Activated T-cell treated with anti-CD3 and anti-CD28 coated beads, Interleukin-2, amount 50 U/mL, for 24 hours (primary cell): ENCODE measurements at regions not wholly inside any gene's neighbourhood (a gene's known extent, or its start where the extent isn't known, plus 50 kb on each side); places are given as distances from the start of the nearest gene placed in this dataset.
A peak's percentile ranks its signal among the peaks of the same experiment; 100 is the strongest.

ENCODE experiments used
- DNase-seq: peaks from one replicate; pipeline ENCODE4 v3.0.0-alpha.2; 2020
- H3K27ac Mint-ChIP-seq: 2 replicates; pipeline ENCODE4 v1.8.0; 2020; ENCODE audit warnings: mild to moderate bottlenecking, mixed read lengths
- H3K27me3 Mint-ChIP-seq: 2 replicates; pipeline ENCODE4 v1.8.0; 2020; ENCODE audit warnings: mixed read lengths
- H3K36me3 Mint-ChIP-seq: 2 replicates; pipeline ENCODE4 v1.8.0; 2020; ENCODE audit warnings: low read depth, mixed read lengths
- H3K4me1 Mint-ChIP-seq: 2 replicates; pipeline ENCODE4 v1.8.0; 2020; ENCODE audit warnings: low read depth, mixed read lengths
- H3K4me3 Mint-ChIP-seq: 2 replicates; pipeline ENCODE4 v1.8.0; 2020; ENCODE audit warnings: mild to moderate bottlenecking, moderate library complexity, mixed read lengths
- H3K9me3 Mint-ChIP-seq: 2 replicates; pipeline ENCODE4 v1.8.0; 2020; ENCODE audit warnings: mixed read lengths

DNA sequence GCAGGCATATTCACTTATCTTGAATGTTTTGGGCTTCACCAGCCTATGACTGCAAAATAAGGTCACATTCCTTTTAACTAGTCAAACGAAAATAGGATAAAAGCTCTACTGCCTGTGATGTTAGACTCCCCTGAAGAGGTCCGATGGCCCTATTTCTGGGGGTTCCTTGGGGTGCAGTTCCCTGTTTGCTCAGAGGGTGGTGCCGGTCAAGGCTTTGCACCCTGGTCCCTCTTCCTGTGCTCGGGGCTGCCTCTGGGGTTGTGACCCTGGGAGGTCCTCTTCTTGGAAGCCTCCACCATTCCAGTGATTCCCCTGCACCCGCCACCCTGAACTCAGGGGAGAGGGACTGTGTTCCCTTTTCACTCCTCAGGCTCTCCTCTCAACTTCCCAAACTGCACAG is 86.7 kb upstream of the ANKRD34C start:
- Mint-ChIP-seq H3K4me1 (no peaks in the 10 kb centered on the region), H3K4me3 (no peak overlapping the region), H3K9me3 (no peaks in the 10 kb centered on the region), H3K36me3 (no peaks in the 10 kb centered on the region), H3K27me3 (peaks cover 42% of the 10 kb centered on the region), H3K27ac (no peak overlapping the region)
- DNase-seq, result no peak

DNA sequence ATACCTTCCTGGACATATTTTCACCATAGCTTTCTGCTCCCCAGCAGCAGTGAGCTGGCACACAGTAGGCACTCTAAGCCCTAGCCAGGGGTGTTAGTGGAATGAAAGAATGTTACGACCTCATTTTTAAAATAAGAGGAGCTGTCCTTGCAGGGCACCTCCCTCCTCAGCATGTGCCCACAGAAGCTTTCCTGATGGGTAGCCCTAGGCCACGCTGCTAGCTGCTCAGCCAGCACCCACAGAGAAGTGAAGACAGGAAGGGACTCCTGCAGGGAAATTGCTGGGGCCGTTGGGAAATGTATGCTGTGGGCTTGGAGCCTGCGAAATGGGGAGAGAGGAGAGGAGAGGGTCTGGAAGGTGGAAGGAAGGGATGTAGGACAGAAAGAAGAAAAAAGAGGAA is 87.3 kb upstream of the ANKRD34C start:
- no peak overlapping the region for H3K4me3 Mint-ChIP-seq
- H3K27ac Mint-ChIP-seq, result no peak overlapping the region
- H3K27me3 Mint-ChIP-seq, result peaks cover 40% of the 10 kb centered on the region

DNA sequence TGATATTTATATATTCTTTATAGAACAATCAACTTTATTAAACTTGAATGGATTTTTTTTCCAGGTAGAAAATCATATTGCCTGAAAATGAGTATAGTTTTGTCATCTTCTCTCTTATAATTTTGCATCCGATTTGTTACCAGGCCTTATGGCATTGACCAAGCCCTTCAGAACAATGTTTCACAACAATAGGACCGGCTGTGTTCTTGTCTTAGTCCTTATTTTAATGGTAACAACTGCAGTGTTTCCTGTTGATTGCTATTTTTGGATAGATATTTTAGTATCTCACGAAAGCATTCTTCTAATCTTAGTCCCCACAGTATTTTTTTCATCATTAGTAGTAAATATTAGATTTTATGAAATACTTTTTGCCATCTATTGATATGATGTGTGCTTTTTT is 88.1 kb upstream of the ANKRD34C start:
- H3K4me1 Mint-ChIP-seq, result no peaks in the 10 kb centered on the region
- no peaks in the 10 kb centered on the region for H3K9me3 Mint-ChIP-seq
- DNase-seq, result no peak
- no peaks in the 10 kb centered on the region for H3K36me3 Mint-ChIP-seq
- H3K4me3 Mint-ChIP-seq, result no peak overlapping the region
- no peak overlapping the region for H3K27ac Mint-ChIP-seq
- H3K27me3 Mint-ChIP-seq, result peaks cover 40% of the 10 kb centered on the region

More for the DNA sequence above, 87.3 kb upstream of the ANKRD34C start:
- no peaks in the 10 kb centered on the region for H3K9me3 Mint-ChIP-seq
- no peak for DNase-seq
- no peaks in the 10 kb centered on the region for H3K36me3 Mint-ChIP-seq
- H3K4me1 Mint-ChIP-seq, result no peaks in the 10 kb centered on the region

DNA sequence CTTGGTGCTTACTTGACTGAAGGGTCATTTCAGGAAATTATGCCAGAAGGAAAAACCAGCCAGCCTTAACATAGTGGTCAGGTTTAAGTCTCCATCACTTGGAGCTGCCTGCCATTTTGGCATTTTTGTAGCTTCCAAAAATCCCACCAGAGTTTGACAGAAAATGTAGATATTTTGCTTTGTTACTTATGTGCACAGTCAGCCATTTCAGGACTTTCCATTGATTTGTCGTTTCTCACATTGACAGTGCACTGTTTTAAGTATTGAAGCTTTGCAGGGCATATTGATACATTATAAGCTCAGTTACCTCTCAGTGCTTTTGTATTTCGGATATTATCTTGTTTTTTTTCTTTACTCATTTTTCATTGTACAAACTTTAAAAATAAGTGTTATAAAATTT is 89.0 kb upstream of the ANKRD34C start:
- no peaks in the 10 kb centered on the region for H3K36me3 Mint-ChIP-seq
- H3K4me3 Mint-ChIP-seq, result no peak overlapping the region
- no peaks in the 10 kb centered on the region for H3K9me3 Mint-ChIP-seq
- H3K4me1 Mint-ChIP-seq, result no peaks in the 10 kb centered on the region
- no peak for DNase-seq
- no peak overlapping the region for H3K27ac Mint-ChIP-seq
- peaks cover 36% of the 10 kb centered on the region for H3K27me3 Mint-ChIP-seq

DNA sequence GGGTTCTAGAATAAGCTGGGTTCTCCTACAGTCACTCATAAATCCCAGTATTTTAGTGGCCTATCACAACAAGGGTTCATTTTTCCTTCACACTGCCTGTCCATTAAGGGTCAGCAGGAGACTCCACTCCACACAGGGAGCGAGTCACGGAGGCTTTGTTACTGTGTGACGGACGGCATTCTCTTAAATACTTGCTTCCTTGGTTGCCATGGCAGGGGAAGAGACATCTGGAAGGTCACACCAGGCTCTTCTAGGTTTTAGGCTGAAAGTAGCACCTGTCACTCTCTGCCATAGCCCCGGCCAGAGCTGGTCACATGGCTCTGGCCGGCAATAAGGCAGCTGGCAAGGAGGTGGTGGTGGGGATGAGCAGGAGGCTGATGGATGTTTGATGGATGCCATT is 89.4 kb upstream of the ANKRD34C start:
- peaks cover 36% of the 10 kb centered on the region for H3K27me3 Mint-ChIP-seq
- no peaks in the 10 kb centered on the region for H3K36me3 Mint-ChIP-seq
- H3K4me3 Mint-ChIP-seq, result no peak overlapping the region
- H3K9me3 Mint-ChIP-seq, result no peaks in the 10 kb centered on the region
- no peak overlapping the region for H3K27ac Mint-ChIP-seq
- DNase-seq, result no peak
- H3K4me1 Mint-ChIP-seq, result no peaks in the 10 kb centered on the region

DNA sequence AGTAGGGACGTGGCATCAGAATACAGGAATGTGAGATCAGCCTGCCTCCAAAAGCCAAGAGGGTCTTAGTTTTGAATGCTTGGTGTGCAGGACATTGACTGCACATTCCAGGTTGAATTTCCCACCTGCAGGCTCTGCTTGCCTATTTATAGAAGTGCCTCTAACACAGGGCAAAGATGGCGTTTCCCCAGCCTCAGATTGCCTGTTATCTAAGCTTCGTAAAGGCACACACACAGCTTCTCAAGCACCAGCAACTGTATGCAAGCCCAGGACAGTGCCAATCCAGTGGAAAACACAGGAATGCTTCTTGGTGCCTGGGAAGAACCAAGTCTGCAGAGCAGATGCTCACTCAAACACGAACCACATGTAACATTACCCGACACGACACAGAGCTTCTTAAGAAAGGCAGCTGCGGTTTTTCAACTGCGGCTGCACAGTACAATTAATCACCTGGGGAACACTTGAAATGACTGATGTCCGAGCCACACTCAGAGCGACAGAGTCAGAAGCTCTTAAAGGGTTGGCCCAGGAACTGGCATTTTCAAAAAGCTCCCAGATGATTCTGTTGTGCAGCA is 90.0 kb upstream of the ANKRD34C start:
- H3K9me3 Mint-ChIP-seq, result no peaks in the 10 kb centered on the region
- H3K4me1 Mint-ChIP-seq, result no peaks in the 10 kb centered on the region
- H3K27ac Mint-ChIP-seq, result no peak overlapping the region
- H3K27me3 Mint-ChIP-seq, result peaks cover 36% of the 10 kb centered on the region
- no peak for DNase-seq
- no peak overlapping the region for H3K4me3 Mint-ChIP-seq
- no peaks in the 10 kb centered on the region for H3K36me3 Mint-ChIP-seq

DNA sequence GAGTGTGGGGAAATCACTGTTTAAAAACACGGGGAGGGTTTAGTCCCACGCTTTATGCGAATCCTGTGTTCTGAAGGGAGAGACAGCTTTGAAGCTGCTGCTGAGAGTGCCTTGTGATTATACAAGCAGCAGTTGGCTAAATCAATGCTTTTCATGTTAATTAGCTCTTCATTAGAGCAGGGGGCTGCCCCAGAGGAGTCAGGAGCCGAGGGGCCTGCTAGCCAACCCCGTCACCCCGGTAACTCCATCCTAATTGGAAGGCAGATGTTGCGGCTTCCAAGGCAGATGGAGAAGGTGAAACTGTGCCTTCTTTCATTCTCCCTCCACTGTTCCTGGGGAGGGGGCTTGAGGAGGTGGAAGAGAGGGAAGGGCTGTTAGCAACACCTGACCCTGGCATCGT is 92.4 kb upstream of the ANKRD34C start:
- Mint-ChIP-seq H3K4me1 (no peaks in the 10 kb centered on the region), H3K36me3 (no peaks in the 10 kb centered on the region), H3K27me3 (peaks cover 18% of the 10 kb centered on the region), H3K4me3 (no peak overlapping the region), H3K27ac (no peak overlapping the region), H3K9me3 (no peaks in the 10 kb centered on the region)
- DNase-seq, result no peak

DNA sequence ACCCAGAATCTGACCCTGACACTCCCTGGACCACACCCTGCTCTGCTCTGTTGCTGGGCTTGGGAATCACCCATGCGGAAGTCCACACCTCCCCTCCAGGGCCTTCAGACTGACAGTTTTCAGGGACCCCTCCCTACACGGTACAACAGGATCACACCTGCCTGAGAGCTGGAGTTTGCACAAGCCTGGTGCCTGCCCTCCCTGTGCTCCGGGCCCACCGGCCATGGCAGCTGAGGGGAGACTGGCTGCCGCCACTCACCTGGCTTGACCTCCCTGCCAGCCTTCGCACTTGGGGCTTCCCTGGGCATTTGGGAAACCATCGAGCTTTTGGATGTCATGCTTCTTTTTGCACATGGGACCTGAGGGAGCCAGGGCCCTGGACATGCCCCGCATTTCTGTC is 95.9 kb upstream of the ANKRD34C start:
- H3K4me1 Mint-ChIP-seq, result no peaks in the 10 kb centered on the region
- no peak overlapping the region for H3K27ac Mint-ChIP-seq
- H3K4me3 Mint-ChIP-seq, result no peak overlapping the region
- DNase-seq, result no peak
- no peaks in the 10 kb centered on the region for H3K36me3 Mint-ChIP-seq
- no peaks in the 10 kb centered on the region for H3K9me3 Mint-ChIP-seq
- H3K27me3 Mint-ChIP-seq, result peaks cover 20% of the 10 kb centered on the region

DNA sequence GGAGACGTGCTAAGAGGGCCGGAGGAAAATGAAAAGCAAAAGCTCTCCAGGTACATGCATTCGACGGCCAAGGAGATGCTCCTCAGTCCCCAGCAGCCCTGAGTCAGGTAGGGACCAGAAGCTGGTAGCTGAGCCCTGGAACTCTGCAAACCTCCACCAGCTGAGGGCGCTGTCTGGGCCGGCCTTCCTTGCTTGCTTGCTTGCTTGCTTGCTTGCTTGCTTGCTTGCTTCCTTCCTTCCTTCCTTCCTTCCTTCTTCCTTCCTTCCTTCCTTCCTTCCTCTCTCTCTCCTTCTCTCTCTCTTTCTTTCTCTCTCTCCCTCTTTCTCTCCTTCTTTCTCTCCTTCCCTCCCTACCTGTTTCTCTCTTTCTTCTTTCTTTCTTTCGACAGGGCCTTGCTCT is 94.6 kb upstream of the RASGRF1 start:
- no peak overlapping the region for H3K27ac Mint-ChIP-seq
- H3K9me3 Mint-ChIP-seq, result no peaks in the 10 kb centered on the region
- H3K4me3 Mint-ChIP-seq, result no peak overlapping the region
- H3K27me3 Mint-ChIP-seq, result peaks cover 14% of the 10 kb centered on the region
- H3K36me3 Mint-ChIP-seq, result no peaks in the 10 kb centered on the region
- no peaks in the 10 kb centered on the region for H3K4me1 Mint-ChIP-seq
- peak; percentile 40 for DNase-seq

DNA sequence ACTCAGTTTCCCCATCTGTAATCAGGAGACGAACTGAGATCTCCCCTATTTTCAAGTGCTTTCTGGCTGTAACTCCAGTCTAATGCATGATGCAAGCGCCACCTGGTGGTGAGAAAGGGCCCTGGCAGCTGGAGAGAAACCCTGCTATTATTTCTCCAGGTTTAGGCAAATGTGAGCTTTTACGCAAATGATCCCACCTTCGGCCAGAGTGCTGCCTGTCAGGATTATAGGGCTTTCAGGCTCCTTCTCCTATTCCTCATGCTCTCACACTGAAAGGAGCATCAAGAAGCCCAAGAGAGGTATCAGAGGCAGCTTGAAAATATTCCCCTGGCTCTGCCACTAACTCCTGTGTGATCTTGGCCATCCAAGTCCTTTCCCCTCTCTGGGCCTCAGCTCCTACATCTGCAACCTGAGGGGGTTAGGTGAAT is 93.9 kb upstream of the RASGRF1 start:
- peak; percentile 75 for DNase-seq
- no peaks in the 10 kb centered on the region for H3K9me3 Mint-ChIP-seq

DNA sequence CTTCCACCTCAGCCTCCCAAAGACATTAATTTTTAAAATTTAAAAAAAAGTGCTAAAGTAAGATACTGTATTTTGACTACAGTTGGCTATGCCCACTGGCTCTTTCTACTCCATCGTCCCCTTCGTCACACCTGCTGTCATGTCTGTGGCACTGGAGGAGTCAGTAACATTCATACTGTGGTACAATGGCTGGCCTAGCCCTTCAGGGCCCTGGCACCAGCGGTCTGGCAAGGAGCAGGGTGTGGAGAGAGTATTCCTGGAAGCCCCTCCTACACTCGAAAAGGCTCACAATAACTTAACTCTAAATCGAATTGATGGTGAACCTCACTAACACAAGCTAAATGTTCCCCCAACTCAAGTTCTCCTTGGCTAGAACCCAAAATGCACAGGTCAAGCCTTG is 89.7 kb upstream of the RASGRF1 start:
- H3K27me3 Mint-ChIP-seq, result peaks cover 26% of the 10 kb centered on the region
- H3K36me3 Mint-ChIP-seq, result no peaks in the 10 kb centered on the region
- no peaks in the 10 kb centered on the region for H3K9me3 Mint-ChIP-seq
- no peaks in the 10 kb centered on the region for H3K4me1 Mint-ChIP-seq
- no peak overlapping the region for H3K4me3 Mint-ChIP-seq
- no peak overlapping the region for H3K27ac Mint-ChIP-seq
- no peak for DNase-seq

More for the DNA sequence above, 93.9 kb upstream of the RASGRF1 start:
- Mint-ChIP-seq H3K27me3 (peaks cover 14% of the 10 kb centered on the region), H3K27ac (no peak overlapping the region), H3K4me1 (no peaks in the 10 kb centered on the region), H3K4me3 (no peak overlapping the region), H3K36me3 (no peaks in the 10 kb centered on the region)

DNA sequence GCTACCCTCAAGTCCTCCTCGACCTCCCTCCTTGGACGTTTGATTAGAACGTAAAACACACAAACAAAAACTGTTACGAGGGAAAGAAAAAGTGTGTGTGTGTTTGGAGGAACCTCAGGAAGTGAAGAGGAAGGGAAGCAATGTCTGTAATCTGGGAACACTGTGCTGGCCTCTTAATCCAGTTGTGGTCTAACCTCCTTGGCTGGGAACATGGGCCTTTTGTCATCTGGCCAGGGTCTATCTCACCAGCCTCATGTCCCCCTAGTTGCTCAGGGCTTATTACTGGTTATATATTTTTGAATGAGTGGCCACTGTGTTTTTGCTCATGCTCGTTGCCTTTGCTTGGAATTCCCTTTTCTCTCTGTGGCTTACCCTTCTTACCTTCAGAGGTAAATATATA is 89.0 kb upstream of the RASGRF1 start:
- no peak overlapping the region for H3K4me3 Mint-ChIP-seq
- no peaks in the 10 kb centered on the region for H3K36me3 Mint-ChIP-seq
- no peak for DNase-seq
- H3K4me1 Mint-ChIP-seq, result no peaks in the 10 kb centered on the region
- H3K27ac Mint-ChIP-seq, result no peak overlapping the region
- no peaks in the 10 kb centered on the region for H3K9me3 Mint-ChIP-seq
- peaks cover 32% of the 10 kb centered on the region for H3K27me3 Mint-ChIP-seq

DNA sequence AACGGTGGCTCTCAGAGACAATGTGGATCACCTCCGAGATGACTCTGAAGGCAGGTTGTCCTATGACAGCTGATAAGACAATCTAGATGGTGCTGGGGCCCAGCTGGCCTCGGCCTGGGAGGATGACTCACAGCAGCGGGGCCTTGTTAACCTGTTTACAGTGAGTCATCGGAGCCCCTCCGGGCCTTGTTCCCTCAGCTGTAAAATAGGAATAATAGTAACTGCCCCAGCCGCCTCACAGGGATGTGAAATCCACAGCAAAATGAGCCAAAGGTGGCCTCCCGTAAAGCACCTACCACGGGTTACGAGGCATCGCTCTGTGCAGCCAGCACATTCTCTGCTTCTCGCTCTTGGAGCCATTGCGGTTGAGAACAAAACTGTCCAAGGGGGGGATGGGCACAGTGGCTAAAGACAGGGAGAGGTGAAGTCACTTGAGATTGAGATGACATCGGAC is 88.6 kb upstream of the RASGRF1 start:
- H3K9me3 Mint-ChIP-seq, result no peaks in the 10 kb centered on the region
- no peak for DNase-seq

DNA sequence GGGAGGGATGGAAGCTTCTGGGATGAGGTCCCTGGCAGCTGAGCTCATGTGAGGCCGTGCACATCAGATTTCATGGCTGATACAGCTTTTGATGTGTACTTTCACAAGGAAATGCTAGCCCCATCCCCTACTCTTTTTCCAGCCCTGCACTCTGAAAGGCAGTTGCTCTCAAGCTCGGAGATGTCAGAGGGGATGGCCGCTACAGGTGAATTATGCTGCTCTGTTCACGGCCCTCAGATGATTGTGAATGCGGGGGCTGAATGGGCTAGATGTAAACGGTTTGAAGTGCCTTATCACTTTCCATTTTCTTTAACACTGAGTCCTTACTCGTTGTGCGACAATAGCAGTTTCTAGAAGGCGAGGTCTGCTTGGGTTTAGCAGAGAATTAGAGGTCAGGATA is 88.0 kb upstream of the RASGRF1 start:
- Mint-ChIP-seq H3K27ac (no peak overlapping the region), H3K36me3 (no peaks in the 10 kb centered on the region), H3K9me3 (no peaks in the 10 kb centered on the region), H3K4me1 (no peaks in the 10 kb centered on the region), H3K4me3 (no peak overlapping the region), H3K27me3 (peaks cover 27% of the 10 kb centered on the region)
- DNase-seq, result no peak

More for the DNA sequence above, 88.6 kb upstream of the RASGRF1 start:
- Mint-ChIP-seq H3K27me3 (peaks cover 30% of the 10 kb centered on the region), H3K4me3 (no peak overlapping the region), H3K36me3 (no peaks in the 10 kb centered on the region), H3K4me1 (no peaks in the 10 kb centered on the region), H3K27ac (no peak overlapping the region)

DNA sequence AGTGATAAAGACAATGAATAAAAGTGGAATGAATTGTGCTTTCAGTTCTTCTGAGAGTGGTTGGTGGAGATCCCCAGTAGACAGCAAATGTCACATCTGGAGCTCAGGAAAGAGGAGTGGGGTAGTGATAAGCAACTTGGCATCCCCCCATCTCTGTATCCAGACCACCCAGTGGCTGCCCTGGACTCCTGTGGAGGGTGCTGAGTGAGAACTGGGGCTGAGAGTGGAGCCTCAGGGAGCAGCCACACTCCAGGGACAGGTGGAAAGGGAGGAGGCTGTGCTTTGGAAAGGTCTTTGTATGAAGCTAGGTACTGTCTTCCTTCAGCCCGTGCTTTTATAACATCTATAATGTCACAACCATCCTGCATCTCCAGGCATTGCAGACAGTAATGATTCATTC is 85.6 kb upstream of the RASGRF1 start:
- H3K36me3 Mint-ChIP-seq, result no peaks in the 10 kb centered on the region
- H3K27ac Mint-ChIP-seq, result no peak overlapping the region
- DNase-seq, result no peak
- no peaks in the 10 kb centered on the region for H3K4me1 Mint-ChIP-seq
- H3K4me3 Mint-ChIP-seq, result no peak overlapping the region
- peaks cover 39% of the 10 kb centered on the region for H3K27me3 Mint-ChIP-seq
- H3K9me3 Mint-ChIP-seq, result no peaks in the 10 kb centered on the region
